ENCODE measurements at regions not wholly inside any gene's neighbourhood (a gene's known extent, or its start where the extent isn't known, plus 50 kb on each side); places are given as distances from the start of the nearest gene placed in this dataset.
"Not testable (repeated sequence)": the region's sequence is repeated elsewhere in the genome, so short reads cannot be mapped to it uniquely, and the experiment has no call there.

GRCh38 chr17:13107676-13108235, 89.9 kb upstream of the ELAC2 start:
- no peak for TF ChIP-seq CTCF (IDR thresholded peaks at IDR 0.05; ENCODE audit: insufficient read depth, low read length)
- DNase-seq (ENCODE audit: low read depth): no peak
- H3K4me3 ChIP-seq (ENCODE audit: low read depth, low read length): no peak overlapping the region

DNA sequence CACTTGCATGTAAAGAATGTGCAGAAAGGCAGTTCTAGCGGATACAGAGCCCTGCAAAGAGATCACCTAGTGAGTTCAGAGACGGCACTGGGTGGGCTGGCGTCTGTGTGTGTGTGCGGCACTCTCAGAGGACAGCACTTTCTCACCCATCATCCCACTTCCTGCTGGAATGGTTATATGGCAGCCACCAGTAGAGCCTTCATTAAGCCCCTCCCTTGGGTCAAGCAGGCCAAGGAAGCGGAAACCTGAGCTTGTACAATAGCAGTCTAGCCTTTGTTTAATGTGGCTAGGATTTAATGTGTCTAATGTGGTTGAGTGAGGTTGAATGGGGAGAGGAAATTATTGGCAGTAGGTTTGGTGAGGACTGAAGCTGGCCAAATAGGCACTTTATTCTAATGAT, 88.3 kb upstream of the ELAC2 start:
- no peak overlapping the region for H3K4me3 ChIP-seq (ENCODE audit: low read depth, low read length)
- no peak for DNase-seq (ENCODE audit: low read depth)
- no peak for TF ChIP-seq CTCF (IDR thresholded peaks at IDR 0.05; ENCODE audit: insufficient read depth, low read length)

DNA sequence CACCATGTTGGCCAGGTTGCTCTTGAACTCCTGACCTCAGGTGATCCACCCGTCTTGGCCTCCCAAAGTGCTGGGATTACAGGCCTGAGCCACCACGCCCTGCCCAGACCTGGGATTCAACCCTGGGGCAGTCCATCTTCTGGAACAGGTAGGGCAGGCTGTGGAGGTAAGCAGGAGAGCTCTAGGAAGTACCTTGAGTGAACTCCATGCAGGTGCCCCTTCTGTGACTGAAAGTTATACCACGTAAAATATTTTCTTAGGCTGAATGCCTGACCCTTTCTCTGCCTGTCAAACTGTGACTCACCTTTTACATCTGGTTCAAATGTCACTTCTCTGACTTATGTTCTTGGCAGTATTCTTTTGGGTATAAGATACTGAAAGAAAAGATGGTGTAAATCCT, 86.7 kb upstream of the ELAC2 start:
- TF ChIP-seq CTCF (IDR thresholded peaks at IDR 0.05; ENCODE audit: insufficient read depth, low read length): no peak
- DNase-seq (ENCODE audit: low read depth): no peak
- no peak overlapping the region for H3K4me3 ChIP-seq (ENCODE audit: low read depth, low read length)

GRCh38 chr17:13102477-13102876, 84.7 kb upstream of the ELAC2 start:
- TF ChIP-seq CTCF (IDR thresholded peaks at IDR 0.05; ENCODE audit: insufficient read depth, low read length): no peak
- no peak overlapping the region for H3K4me3 ChIP-seq (ENCODE audit: low read depth, low read length)
- no peak for DNase-seq (ENCODE audit: low read depth)

- no peak for TF ChIP-seq CTCF (IDR thresholded peaks at IDR 0.05; ENCODE audit: insufficient read depth, low read length)
- no peak for DNase-seq (ENCODE audit: low read depth)
- H3K4me3 ChIP-seq (ENCODE audit: low read depth, low read length): no peak overlapping the region
Measured at GRCh38 chr17:13099926-13100325, 82.1 kb upstream of the ELAC2 start.

- TF ChIP-seq CTCF (IDR thresholded peaks at IDR 0.05; ENCODE audit: insufficient read depth, low read length): no peak
- DNase-seq (ENCODE audit: low read depth): no peak
- no peak overlapping the region for H3K4me3 ChIP-seq (ENCODE audit: low read depth, low read length)
Measured at GRCh38 chr17:13099089-13099735, 81.4 kb upstream of the ELAC2 start.

DNA sequence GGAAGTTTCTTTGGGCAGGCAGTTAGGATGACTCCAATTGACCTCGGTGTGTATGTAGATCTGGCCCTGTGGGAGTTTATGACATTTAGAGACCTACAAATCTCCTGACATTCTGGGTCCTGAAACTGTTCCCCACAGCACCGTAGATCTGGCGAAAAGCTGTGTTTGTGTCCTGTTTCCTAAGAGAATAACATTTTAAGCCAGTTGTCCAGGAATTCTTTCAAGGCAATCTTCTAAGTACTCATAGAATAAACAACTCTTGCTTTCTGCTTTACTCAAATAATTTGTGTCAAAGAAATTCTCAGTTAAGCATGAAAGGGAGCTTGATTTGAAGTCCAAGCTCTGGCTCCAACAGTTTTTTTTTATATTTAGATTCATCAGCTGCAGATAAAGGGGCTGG, 78.5 kb upstream of the ELAC2 start:
- H3K4me3 ChIP-seq (ENCODE audit: low read depth, low read length): no peak overlapping the region
- TF ChIP-seq CTCF (IDR thresholded peaks at IDR 0.05; ENCODE audit: insufficient read depth, low read length): no peak
- DNase-seq (ENCODE audit: low read depth): no peak

DNA sequence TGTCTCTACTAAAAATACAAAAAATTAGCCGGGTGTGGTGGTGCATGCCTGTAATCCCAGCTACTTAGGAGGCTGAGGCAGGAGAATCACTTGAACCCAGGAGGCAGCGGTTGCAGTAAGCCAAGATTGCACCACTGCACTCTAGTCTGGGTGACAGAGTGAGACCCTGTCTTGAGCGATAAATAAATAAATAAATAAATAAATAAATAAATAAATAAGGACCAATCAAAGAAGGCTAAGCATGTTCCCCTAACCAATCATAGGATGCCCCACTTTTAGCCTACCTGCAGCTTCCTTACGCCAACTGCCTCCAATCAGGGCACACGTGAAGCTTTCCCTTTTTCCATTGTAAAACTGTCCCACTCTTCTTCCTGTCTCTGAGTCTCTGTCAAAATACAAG, 74.2 kb upstream of the ELAC2 start:
- not testable (repeated sequence) for H3K4me3 ChIP-seq (ENCODE audit: low read depth, low read length); DNase-seq (ENCODE audit: low read depth)
